Right lobe of liver (tissue), 6 donors: ENCODE measurements at regions not wholly inside any gene's neighbourhood (a gene's known extent, or its start where the extent isn't known, plus 50 kb on each side); places are given as distances from the start of the nearest gene placed in this dataset.

Experiments
- ATAC-seq, 4 donors: fragments of 200-7000 bp; cut with Tn5 transposase; one replicate each; pipeline ENCODE4 v1.9.1; 2020; ENCODE audit warnings: mild to moderate bottlenecking in 4 of 4, moderate library complexity in 4 of 4
- DNase-seq, 3 donors: peaks; one replicate each; pipeline ENCODE4 v3.0.0-alpha.2; 2020
- H3K27ac ChIP-seq, 3 donors: fragments of 200-600 bp; one replicate each; pipeline ENCODE4 v1.8.0; 2022
- H3K27me3 ChIP-seq, 2 donors: fragments of 200-600 bp; one replicate each; pipeline ENCODE4 v1.8.0; 2022
- H3K36me3 ChIP-seq, 4 donors: fragments of 200-600 bp; sonication (generic) in 1 of 4; one replicate each; pipeline versions ENCODE4 v1.5.1 to v1.8.0; 2017 to 2022; ENCODE audit warnings: control low read depth in 1 of 4
- H3K4me1 ChIP-seq, 4 donors: fragments of 200-600 bp; sonication (generic) in 1 of 4; one replicate each; pipeline versions ENCODE4 v1.5.1 to v1.8.0; 2017 to 2022; ENCODE audit warnings: control low read depth in 1 of 4
- H3K4me3 ChIP-seq, 3 donors: fragments of 200-600 bp; one replicate each; pipeline ENCODE4 v1.8.0; 2022
- H3K9me3 ChIP-seq, 4 donors: fragments of 200-600 bp; sonication (generic) in 1 of 4; one replicate each; pipeline versions ENCODE4 v1.5.1 to v1.8.0; 2017 to 2022; ENCODE audit warnings: control low read depth in 1 of 4
- POLR2A ChIP-seq: fragments of 450-650 bp; IDR thresholded peaks from one replicate; pipeline ENCODE4 v1.6.1; 2017; ENCODE audit warnings: antibody characterized with exemption, mild to moderate bottlenecking
- WGBS: methylation state at CpG from one replicate; pipeline ENCODE4 v1.1.6; 2018; ENCODE audit warnings: low coverage, low lambda C conversion rate; ENCODE audit not compliant: insufficient coverage; ENCODE audit errors: missing lambda C conversion rate; 5-methylcytosine and 5-hydroxymethylcytosine counted together
- intact Hi-C, 2 donors: fragments of 100-400 bp; cut with DNase I; formaldehyde crosslinking; loops; one replicate each; pipeline versions ENCODE4 v1.11.2 to v1.14.1; 2022
- TF ChIP-seq, protein P1 (sequence below), 4 donors: fragments of 200-600 bp in 3 of 4; fragments of 450-650 bp in 1 of 4; IDR thresholded peaks; one replicate each; pipeline versions ENCODE4 v1.5.1 to v1.8.0; 2016 to 2022; ENCODE audit warnings: antibody characterized with exemption in 4 of 4, mild to moderate bottlenecking in 2 of 4
- donor health status: DM: no; HTN: yes; CAD: no.
- donor health status: DM: no; HTN: no; CAD: no.
- donor health status: DM: no; HTN: no; CAD: no.
- donor health status: DM: no; HTN: yes; CAD: no.
- donor health status: DM: no; HTN: yes; CAD: no.

DNA sequence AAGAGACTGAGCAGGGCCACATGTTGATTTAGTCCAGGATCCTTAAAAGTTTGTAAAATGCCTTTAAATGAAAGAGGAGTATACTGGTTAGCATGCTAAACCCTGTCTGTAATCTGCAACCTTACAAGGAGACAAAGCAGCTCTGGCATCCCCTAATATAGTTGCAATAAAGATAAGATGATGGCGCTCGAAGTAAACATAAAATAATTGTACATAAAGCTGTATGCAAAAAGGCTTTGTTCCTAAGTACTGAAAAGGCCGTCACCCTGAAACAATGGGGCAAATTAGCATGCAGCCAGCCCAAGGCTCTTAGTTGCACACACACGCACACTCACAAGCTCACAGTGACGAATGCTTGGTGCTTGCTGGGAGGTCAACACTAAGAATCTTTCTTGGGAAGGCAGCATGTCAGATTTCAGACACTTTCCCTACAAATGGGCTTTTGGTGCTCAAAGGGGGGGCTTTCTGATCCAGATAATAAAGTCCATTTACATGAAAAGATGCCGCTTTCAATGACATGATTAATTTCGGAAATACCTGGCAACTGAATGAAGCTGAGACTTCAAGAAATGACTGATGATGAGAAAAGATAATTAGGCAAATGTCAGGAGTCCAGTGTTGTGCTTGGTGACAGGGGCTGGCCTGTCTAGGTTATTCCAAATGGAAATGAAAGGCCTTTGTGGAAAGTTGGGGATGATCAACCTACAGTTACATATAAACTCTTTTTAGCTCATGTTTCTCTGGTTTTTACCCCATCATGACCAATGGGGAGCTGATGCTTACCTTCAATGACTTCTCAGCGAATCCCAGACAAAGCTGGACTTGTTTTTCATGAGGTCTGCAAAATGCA lies 370.3 kb downstream of the MEIS1 start:
- Histone ChIP-seq H3K27me3 (no peaks in the 10 kb centered on the region), H3K27ac (no peak overlapping the region), H3K36me3 (no peaks in the 10 kb centered on the region), H3K4me1 (no peaks in the 10 kb centered on the region), H3K9me3 (no peaks in the 10 kb centered on the region), H3K4me3 (no peak overlapping the region)
- intact Hi-C loops: no loop called here
- no peak for DNase-seq
- TF ChIP-seq, protein P1, sequence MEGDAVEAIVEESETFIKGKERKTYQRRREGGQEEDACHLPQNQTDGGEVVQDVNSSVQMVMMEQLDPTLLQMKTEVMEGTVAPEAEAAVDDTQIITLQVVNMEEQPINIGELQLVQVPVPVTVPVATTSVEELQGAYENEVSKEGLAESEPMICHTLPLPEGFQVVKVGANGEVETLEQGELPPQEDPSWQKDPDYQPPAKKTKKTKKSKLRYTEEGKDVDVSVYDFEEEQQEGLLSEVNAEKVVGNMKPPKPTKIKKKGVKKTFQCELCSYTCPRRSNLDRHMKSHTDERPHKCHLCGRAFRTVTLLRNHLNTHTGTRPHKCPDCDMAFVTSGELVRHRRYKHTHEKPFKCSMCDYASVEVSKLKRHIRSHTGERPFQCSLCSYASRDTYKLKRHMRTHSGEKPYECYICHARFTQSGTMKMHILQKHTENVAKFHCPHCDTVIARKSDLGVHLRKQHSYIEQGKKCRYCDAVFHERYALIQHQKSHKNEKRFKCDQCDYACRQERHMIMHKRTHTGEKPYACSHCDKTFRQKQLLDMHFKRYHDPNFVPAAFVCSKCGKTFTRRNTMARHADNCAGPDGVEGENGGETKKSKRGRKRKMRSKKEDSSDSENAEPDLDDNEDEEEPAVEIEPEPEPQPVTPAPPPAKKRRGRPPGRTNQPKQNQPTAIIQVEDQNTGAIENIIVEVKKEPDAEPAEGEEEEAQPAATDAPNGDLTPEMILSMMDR (IDR thresholded peaks at IDR 0.05): no peak
- no peak for TF ChIP-seq POLR2A
- ATAC-seq: no peak
- WGBS: 45% methylated on average over 8 of the region's 8 CpGs

DNA sequence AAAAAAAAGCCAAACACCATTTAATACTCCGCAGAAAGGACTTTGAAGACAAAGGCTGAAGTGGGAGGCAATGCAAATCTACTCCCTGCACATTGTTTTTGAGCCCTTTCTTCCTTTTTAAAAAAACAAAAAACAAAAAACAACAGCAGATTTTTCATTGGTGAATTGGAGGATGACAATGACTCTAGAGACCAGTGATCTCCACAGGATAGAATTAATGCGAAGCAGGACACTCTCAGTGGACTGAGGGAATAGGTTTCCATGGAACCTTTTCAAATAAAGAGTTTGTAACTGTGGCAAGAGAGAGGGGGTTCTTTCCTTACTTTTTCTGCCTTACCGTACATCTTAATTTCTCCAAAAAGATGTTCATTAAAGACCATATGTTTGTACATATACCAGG lies 371.0 kb downstream of the MEIS1 start:
- TF ChIP-seq POLR2A: no peak
- TF ChIP-seq, protein P1 (IDR thresholded peaks at IDR 0.05): no peak
- Histone ChIP-seq H3K27me3 (no peaks in the 10 kb centered on the region), H3K36me3 (no peaks in the 10 kb centered on the region), H3K4me1 (no peaks in the 10 kb centered on the region), H3K27ac (no peak overlapping the region), H3K4me3 (no peak overlapping the region), H3K9me3 (no peaks in the 10 kb centered on the region)
- intact Hi-C loops: no loop called here
- DNase-seq (no peak), ATAC-seq (no peak)
- 42% methylated on average over 3 of the region's 3 CpGs for WGBS

DNA sequence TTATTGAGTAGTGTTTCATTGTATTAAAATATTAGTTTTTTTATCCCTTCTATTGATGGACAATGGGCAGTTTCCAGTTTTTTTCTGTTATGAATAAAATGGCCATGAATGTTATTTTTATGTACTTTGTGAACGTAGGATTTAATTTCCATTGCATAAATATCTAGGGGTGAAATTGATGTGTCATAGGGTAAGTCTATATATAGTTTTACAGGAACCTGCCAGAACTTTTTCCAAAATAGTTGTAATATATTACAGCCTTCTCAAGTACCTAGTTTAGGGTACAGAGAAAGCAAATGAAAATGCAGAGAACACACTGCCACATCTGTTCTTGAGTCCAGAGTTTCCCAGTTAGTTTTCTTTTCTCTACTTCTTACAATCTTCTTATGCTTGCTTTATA lies 378.6 kb downstream of the MEIS1 start:
- H3K27me3 ChIP-seq: no peaks in the 10 kb centered on the region
- 18% methylated on average over 1 of the region's 1 CpG for WGBS
- no peaks in the 10 kb centered on the region for H3K9me3 ChIP-seq
- H3K27ac ChIP-seq: no peak overlapping the region
- DNase-seq (no peak), ATAC-seq (no peak)
- no peaks in the 10 kb centered on the region for H3K36me3 ChIP-seq
- H3K4me3 ChIP-seq: no peak overlapping the region
- H3K4me1 ChIP-seq: no peaks in the 10 kb centered on the region
- TF ChIP-seq, protein P1 (IDR thresholded peaks at IDR 0.05): no peak
- no peak for TF ChIP-seq POLR2A
- intact Hi-C loops: no loop called here

DNA sequence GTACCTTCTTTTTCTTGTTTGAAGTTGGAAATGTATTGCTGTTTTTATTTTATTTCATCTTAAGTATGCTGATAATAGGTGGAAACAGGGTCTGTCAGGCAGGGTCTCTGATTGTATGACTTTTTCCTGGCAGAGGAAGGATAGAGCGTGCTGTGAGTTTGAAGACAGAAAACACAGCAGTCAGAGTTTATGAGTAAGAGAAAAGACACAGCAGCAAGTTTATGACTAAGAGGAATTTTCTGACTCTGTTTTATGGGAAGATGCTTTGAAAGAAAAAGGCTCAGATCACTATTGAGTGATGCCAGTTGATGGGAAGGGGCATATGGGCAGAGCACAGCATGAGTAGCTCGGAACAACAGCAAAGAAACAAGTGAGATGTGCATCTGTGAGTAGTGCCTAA lies 379.1 kb downstream of the MEIS1 start:
- ATAC-seq (no peak), DNase-seq (no peak)
- no peaks in the 10 kb centered on the region for H3K36me3 ChIP-seq
- TF ChIP-seq POLR2A: no peak
- TF ChIP-seq, protein P1 (IDR thresholded peaks at IDR 0.05): no peak
- H3K9me3 ChIP-seq: no peaks in the 10 kb centered on the region
- WGBS: 41% methylated on average over 2 of the region's 2 CpGs
- intact Hi-C loops: no loop called here
- H3K27me3 ChIP-seq: no peaks in the 10 kb centered on the region
- H3K27ac ChIP-seq: no peak overlapping the region
- H3K4me1 ChIP-seq: no peaks in the 10 kb centered on the region
- no peak overlapping the region for H3K4me3 ChIP-seq
